Upper lobe of right lung (tissue), 1 donor: ENCODE measurements at regions not wholly inside any gene's neighbourhood (a gene's known extent, or its start where the extent isn't known, plus 50 kb on each side); places are given as distances from the start of the nearest gene placed in this dataset.
"Not testable (repeated sequence)": the region's sequence is repeated elsewhere in the genome, so short reads cannot be mapped to it uniquely, and the experiment has no call there.

Source experiments
- ATAC-seq: fragments of 200-7000 bp; cut with Tn5 transposase; one replicate; pipeline ENCODE4 v1.9.1; 2020; ENCODE audit warnings: mild to moderate bottlenecking, moderate library complexity
- DNase-seq: peaks from one replicate; pipeline ENCODE4 v3.0.0-alpha.2; 2020
- H3K27ac ChIP-seq: fragments of 200-600 bp; one replicate; pipeline ENCODE4 v1.8.0; 2022
- H3K27me3 ChIP-seq: fragments of 200-600 bp; one replicate; pipeline ENCODE4 v1.8.0; 2022; ENCODE audit warnings: mild to moderate bottlenecking
- H3K36me3 ChIP-seq: fragments of 200-600 bp; one replicate; pipeline ENCODE4 v1.8.0; 2022
- H3K4me1 ChIP-seq: fragments of 200-600 bp; one replicate; pipeline ENCODE4 v1.8.0; 2022
- H3K4me3 ChIP-seq: fragments of 200-600 bp; one replicate; pipeline ENCODE4 v1.8.0; 2022; ENCODE audit warnings: mild to moderate bottlenecking
- H3K9me3 ChIP-seq: fragments of 200-600 bp; one replicate; pipeline ENCODE4 v1.8.0; 2022
- CTCF ChIP-seq: fragments of 200-600 bp; IDR thresholded peaks from one replicate; pipeline ENCODE4 v1.8.0; 2022; ENCODE audit warnings: antibody characterized with exemption
- intact Hi-C: fragments of 100-400 bp; cut with DNase I; formaldehyde crosslinking; loops from one replicate; pipeline ENCODE4 v1.11.0; 2022
- donor health status: DM: no; HTN: yes; CAD: no; lungs with severe emphysema.

GRCh38 chr7:115600207-115600606, 430.4 kb downstream of the TFEC start:
- ATAC-seq, result no peak
- no peaks in the 10 kb centered on the region for H3K27me3 ChIP-seq
- H3K9me3 ChIP-seq, result peaks cover 4% of the 10 kb centered on the region
- no peaks in the 10 kb centered on the region for H3K4me1 ChIP-seq
- TF ChIP-seq CTCF, result no peak
- no peak overlapping the region for H3K4me3 ChIP-seq
- H3K36me3 ChIP-seq, result no peaks in the 10 kb centered on the region
- H3K27ac ChIP-seq, result no peak overlapping the region
- intact Hi-C loops, result no loop called here
- DNase-seq, result no peak

DNA sequence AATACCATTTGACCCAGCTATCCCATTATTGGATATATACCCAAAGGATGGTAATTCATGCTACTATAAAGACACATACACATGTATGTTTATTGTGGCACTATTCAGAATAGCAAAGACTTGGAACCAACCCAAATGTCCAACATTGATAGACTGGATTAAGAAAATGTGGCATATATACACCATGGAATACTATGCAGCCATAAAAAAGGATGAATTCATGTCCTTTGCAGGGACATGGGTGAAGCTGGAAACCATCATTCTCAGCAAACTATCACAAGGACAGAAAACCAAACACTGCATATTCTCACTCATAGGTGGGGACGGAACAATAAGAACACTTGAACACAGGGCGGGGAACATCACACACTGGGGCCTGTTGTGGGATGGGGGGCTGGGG, 431.4 kb downstream of the TFEC start:
- H3K27ac ChIP-seq, H3K9me3 ChIP-seq, H3K4me1 ChIP-seq, H3K36me3 ChIP-seq, DNase-seq, H3K4me3 ChIP-seq, intact Hi-C loops, ATAC-seq, H3K27me3 ChIP-seq: not testable (repeated sequence)

- H3K4me1 ChIP-seq, H3K27ac ChIP-seq, intact Hi-C loops, H3K36me3 ChIP-seq, H3K4me3 ChIP-seq, H3K9me3 ChIP-seq, H3K27me3 ChIP-seq, DNase-seq, ATAC-seq: not testable (repeated sequence)
Observed at GRCh38 chr7:115597220-115597619, 433.3 kb downstream of the TFEC start.

DNA sequence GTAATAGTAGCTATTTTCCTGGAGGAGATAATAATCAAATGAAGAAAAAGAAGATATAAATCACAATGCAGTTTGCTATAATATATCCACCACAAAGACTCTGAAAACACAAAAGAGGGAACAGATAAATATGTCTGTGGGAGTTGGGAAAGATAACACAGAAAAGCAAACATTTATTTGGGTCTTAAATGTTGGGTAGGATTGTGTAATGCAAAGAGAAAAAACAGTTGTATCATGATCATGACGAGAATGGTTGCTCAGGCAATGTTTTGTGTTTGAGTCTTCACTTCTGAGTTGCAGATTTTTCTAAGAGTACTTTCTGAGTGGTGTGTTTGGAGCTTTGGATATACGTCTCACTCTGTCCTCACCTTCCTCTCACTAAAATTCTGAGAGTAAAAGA, 437.5 kb downstream of the TFEC start:
- Histone ChIP-seq H3K4me1 (no peaks in the 10 kb centered on the region), H3K36me3 (no peaks in the 10 kb centered on the region), H3K27ac (no peak overlapping the region), H3K4me3 (no peak overlapping the region), H3K9me3 (peaks cover 4% of the 10 kb centered on the region), H3K27me3 (no peaks in the 10 kb centered on the region)
- no peak for TF ChIP-seq CTCF
- ATAC-seq (no peak), DNase-seq (no peak)
- intact Hi-C loops, result no loop called here

DNA sequence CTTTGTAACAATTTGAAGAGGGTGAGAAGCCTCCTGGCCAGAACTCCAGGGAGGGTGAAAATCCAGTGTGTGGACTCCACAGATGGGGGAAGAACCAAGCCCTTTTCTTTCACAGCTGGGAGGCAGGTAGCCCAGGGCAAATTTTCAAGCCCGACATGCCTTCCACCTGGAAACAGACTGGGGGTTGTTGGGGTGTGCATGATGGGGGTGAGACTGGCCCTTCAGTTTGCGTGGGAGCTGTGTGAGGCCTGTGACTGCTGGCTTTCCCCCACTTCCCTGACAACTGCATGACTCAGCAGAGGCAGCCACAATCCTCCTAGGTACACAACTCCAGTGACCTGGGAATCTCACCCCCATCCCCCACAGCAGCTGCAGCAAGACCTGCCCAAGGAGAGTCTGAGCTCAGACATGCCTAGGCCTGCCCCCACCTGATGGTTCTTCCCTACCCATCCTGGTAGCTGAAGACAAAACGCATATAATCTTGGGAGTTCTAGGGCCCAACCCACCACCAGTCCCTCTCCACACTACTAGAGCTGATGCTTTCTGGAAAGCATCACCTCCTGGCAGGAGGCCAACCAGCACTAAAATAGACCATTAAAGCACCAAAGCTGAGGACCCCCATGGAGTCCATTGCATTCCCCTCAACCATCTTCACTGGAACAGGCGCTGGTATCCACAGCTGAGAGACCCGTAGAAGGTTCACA, 445.4 kb downstream of the TFEC start:
- H3K4me3 ChIP-seq, result no peak overlapping the region
- H3K27ac ChIP-seq, result no peak overlapping the region
- ATAC-seq, result no peak
- H3K9me3 ChIP-seq, result no peaks in the 10 kb centered on the region
- DNase-seq, result no peak
- no peaks in the 10 kb centered on the region for H3K4me1 ChIP-seq
- TF ChIP-seq CTCF, result no peak
- H3K36me3 ChIP-seq, result no peaks in the 10 kb centered on the region
- H3K27me3 ChIP-seq, result no peaks in the 10 kb centered on the region
- intact Hi-C loops, result no loop called here

DNA sequence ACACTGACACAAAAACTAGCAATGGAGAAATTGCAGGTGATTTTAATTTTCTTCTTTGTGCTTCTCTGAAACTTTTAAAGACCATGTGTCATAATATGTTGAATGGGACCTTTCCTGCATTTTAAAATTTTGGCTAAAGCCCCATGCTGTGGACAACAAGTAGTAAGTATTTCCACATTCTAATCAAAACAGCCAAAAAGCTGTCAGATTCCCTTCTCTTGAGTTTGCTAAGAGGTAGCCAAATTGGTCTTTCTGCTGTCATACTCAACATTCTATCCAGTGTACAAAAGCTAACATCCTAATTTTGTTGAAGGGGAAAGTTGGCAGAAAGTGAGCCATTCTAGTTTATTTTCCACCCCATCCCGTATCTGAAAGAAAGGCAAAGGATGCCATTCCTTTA, 447.6 kb downstream of the TFEC start:
- no peaks in the 10 kb centered on the region for H3K27me3 ChIP-seq
- no peak for TF ChIP-seq CTCF
- H3K9me3 ChIP-seq, result no peaks in the 10 kb centered on the region
- DNase-seq (no peak), ATAC-seq (no peak)
- H3K36me3 ChIP-seq, result no peaks in the 10 kb centered on the region
- H3K27ac ChIP-seq, result no peak overlapping the region
- intact Hi-C loops, result no loop called here
- no peak overlapping the region for H3K4me3 ChIP-seq
- no peaks in the 10 kb centered on the region for H3K4me1 ChIP-seq

DNA sequence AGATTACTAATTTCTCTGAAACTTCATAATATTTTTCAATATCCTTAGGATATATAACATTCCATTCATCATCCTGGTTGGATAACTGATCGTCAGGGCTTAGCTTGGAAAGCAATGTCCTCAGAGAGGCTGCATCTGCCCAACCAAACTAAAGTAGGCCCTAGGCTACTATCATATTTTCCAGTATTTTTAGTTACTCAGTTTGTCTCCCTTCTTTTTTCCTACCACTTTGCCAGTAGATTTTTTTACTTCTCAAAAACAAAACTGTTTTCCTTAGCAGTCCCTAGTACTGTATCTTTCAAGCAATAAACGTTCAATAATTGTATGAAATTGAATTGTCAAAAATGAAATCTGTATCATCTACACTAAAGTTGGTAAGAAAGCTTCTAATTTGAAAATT, 452.0 kb downstream of the TFEC start:
- Histone ChIP-seq H3K9me3 (no peaks in the 10 kb centered on the region), H3K36me3 (no peaks in the 10 kb centered on the region), H3K27ac (no peak overlapping the region), H3K27me3 (no peaks in the 10 kb centered on the region), H3K4me3 (no peak overlapping the region), H3K4me1 (no peaks in the 10 kb centered on the region)
- TF ChIP-seq CTCF, result no peak
- DNase-seq (no peak), ATAC-seq (no peak)
- intact Hi-C loops, result no loop called here
